GM23338 (cell line): ENCODE measurements at regions not wholly inside any gene's neighbourhood (a gene's known extent, or its start where the extent isn't known, plus 50 kb on each side); places are given as distances from the start of the nearest gene placed in this dataset.

Experiments used
- ATAC-seq: fragments of 200-7000 bp; cut with Tn5 transposase; 3 replicates; pipeline ENCODE4 v1.9.1; 2020
- DNase-seq: peaks from one replicate; pipeline ENCODE4 v3.0.0-alpha.2; 2015; ENCODE audit warnings: low spot score
- H2AFZ ChIP-seq: fragments of 200-600 bp; sonication (generic); 2 replicates; pipeline ENCODE4 v1.8.0; 2016; ENCODE audit warnings: antibody characterized with exemption, mild to moderate bottlenecking, moderate library complexity
- H3F3A ChIP-seq: fragments of 200-600 bp; sonication (generic); replicated peaks from 2 replicates; pipeline ENCODE4 v1.8.0; 2017; ENCODE audit warnings: antibody characterized with exemption, mixed run types, low read depth
- H3K27ac ChIP-seq: fragments of 200-600 bp; sonication (generic); 2 replicates; pipeline ENCODE4 v1.6.1; 2016; ENCODE audit warnings: low read depth
- H3K27me3 ChIP-seq: fragments of 200-600 bp; sonication (generic); 2 replicates; pipeline ENCODE4 v1.8.0; 2016; ENCODE audit warnings: mild to moderate bottlenecking, mixed run types, moderate library complexity; ENCODE audit not compliant: insufficient read depth
- H3K36me3 ChIP-seq: fragments of 200-600 bp; sonication (generic); 2 replicates; pipeline ENCODE4 v1.8.0; 2016; ENCODE audit warnings: mild to moderate bottlenecking; ENCODE audit not compliant: insufficient read depth
- H3K4me1 ChIP-seq: fragments of 200-600 bp; sonication (generic); 2 replicates; pipeline ENCODE4 v1.8.0; 2016; ENCODE audit warnings: mild to moderate bottlenecking, moderate library complexity; ENCODE audit not compliant: insufficient read depth
- H3K4me2 ChIP-seq: fragments of 200-600 bp; sonication (generic); 2 replicates; pipeline ENCODE4 v1.7.1; 2017; ENCODE audit warnings: mixed run types
- H3K4me3 ChIP-seq: fragments of 200-600 bp; sonication (generic); 2 replicates; pipeline ENCODE4 v1.6.1; 2016; ENCODE audit warnings: mixed run types
- H3K79me2 ChIP-seq: fragments of 200-600 bp; sonication (generic); replicated peaks from 2 replicates; pipeline ENCODE4 v1.8.0; 2017; ENCODE audit warnings: mild to moderate bottlenecking; ENCODE audit not compliant: insufficient read depth
- H3K9me2 ChIP-seq: fragments of 200-600 bp; sonication (generic); 2 replicates; pipeline ENCODE4 v1.8.0; 2017; ENCODE audit not compliant: insufficient read depth
- H4K20me1 ChIP-seq: fragments of 200-600 bp; sonication (generic); replicated peaks from 2 replicates; pipeline ENCODE4 v1.8.0; 2017; ENCODE audit warnings: mild to moderate bottlenecking; ENCODE audit not compliant: insufficient read depth
- H3K27ac Mint-ChIP-seq: 2 replicates; pipeline ENCODE4 v1.8.0; 2020; ENCODE audit warnings: inconsistent platforms, mild to moderate bottlenecking, moderate library complexity, mixed read lengths
- H3K27me3 Mint-ChIP-seq: 3 replicates; pipeline ENCODE4 v1.8.0; 2022; ENCODE audit warnings: low read depth, mild to moderate bottlenecking, moderate library complexity, mixed read lengths, inconsistent platforms; ENCODE audit not compliant: insufficient read depth, poor library complexity
- H3K36me3 Mint-ChIP-seq: 3 replicates; pipeline ENCODE4 v1.8.0; 2021; ENCODE audit warnings: low read depth, mild to moderate bottlenecking, inconsistent platforms, moderate library complexity, mixed read lengths
- H3K4me1 Mint-ChIP-seq: 3 replicates; pipeline ENCODE4 v1.8.0; 2020; ENCODE audit warnings: mild to moderate bottlenecking, inconsistent platforms, mixed read lengths
- H3K4me3 Mint-ChIP-seq: 3 replicates; pipeline ENCODE4 v1.8.0; 2021; ENCODE audit warnings: moderate library complexity, mild to moderate bottlenecking, inconsistent platforms, mixed read lengths
- H3K9me3 Mint-ChIP-seq: 3 replicates; pipeline ENCODE4 v1.8.0; 2020; ENCODE audit warnings: moderate library complexity, mild to moderate bottlenecking, inconsistent platforms, mixed read lengths
- CREB1 ChIP-seq: fragments of 250-450 bp; sonication (Bioruptor Pico); IDR thresholded peaks from 2 replicates; pipeline ENCODE4 v1.5.0; 2020; ENCODE audit warnings: low read depth, mild to moderate bottlenecking, moderate library complexity
- EZH2 ChIP-seq: fragments of 200-600 bp; sonication (generic); IDR thresholded peaks from one replicate; pipeline ENCODE4 v1.8.0; 2017; ENCODE audit warnings: antibody characterized with exemption, mild to moderate bottlenecking, low read depth; ENCODE audit not compliant: unreplicated experiment
- EZH2phosphoT487 ChIP-seq: fragments of 200-600 bp; sonication (generic); IDR thresholded peaks from one replicate; pipeline ENCODE4 v1.8.1; 2018; ENCODE audit warnings: antibody characterized with exemption; ENCODE audit not compliant: unreplicated experiment
- JUNB ChIP-seq: IDR thresholded peaks from one replicate; pipeline ENCODE4 v1.6.1; 2016; ENCODE audit warnings: antibody characterized with exemption; ENCODE audit not compliant: unreplicated experiment
- NANOG ChIP-seq: IDR thresholded peaks from 2 replicates; pipeline ENCODE4 v1.6.1; 2016; ENCODE audit warnings: antibody characterized with exemption, borderline replicate concordance
- POLR2AphosphoS5 ChIP-seq: IDR thresholded peaks from 2 replicates; pipeline ENCODE4 v1.6.1; 2016; ENCODE audit warnings: antibody characterized with exemption, low read depth
- STAT1 ChIP-seq: IDR thresholded peaks from one replicate; pipeline ENCODE4 v1.6.1; 2016; ENCODE audit warnings: antibody characterized with exemption; ENCODE audit not compliant: unreplicated experiment
- ZNF114 ChIP-seq: fragments of 250-450 bp; sonication (Bioruptor Pico); IDR thresholded peaks from 2 replicates; pipeline ENCODE4 v1.5.0; 2020; ENCODE audit warnings: mild to moderate bottlenecking, moderate library complexity
- ZNF331 ChIP-seq: fragments of 250-450 bp; sonication (Bioruptor Pico); IDR thresholded peaks from 2 replicates; pipeline ENCODE4 v1.5.0; 2020; ENCODE audit warnings: low read depth, mild to moderate bottlenecking, moderate library complexity
- TF ChIP-seq, protein P1 (sequence below): IDR thresholded peaks from one replicate; pipeline ENCODE4 v1.6.1; 2018; ENCODE audit warnings: antibody characterized with exemption; ENCODE audit not compliant: unreplicated experiment
- TF ChIP-seq, protein P2 (sequence below), 2 experiments: fragments of 200-600 bp in 1 of 2; sonication (generic) in 1 of 2; conservative IDR thresholded peaks; 2 replicates each; pipeline versions ENCODE4 v1.5.1 to v1.6.1; 2016 to 2017; ENCODE audit warnings: antibody characterized with exemption in 2 of 2, low read depth in 2 of 2, mild to moderate bottlenecking in 2 of 2, moderate library complexity in 1 of 2
- TF ChIP-seq, protein P3 (sequence below): IDR thresholded peaks from 2 replicates; pipeline ENCODE4 v1.6.1; 2016; ENCODE audit warnings: antibody characterized with exemption

DNA sequence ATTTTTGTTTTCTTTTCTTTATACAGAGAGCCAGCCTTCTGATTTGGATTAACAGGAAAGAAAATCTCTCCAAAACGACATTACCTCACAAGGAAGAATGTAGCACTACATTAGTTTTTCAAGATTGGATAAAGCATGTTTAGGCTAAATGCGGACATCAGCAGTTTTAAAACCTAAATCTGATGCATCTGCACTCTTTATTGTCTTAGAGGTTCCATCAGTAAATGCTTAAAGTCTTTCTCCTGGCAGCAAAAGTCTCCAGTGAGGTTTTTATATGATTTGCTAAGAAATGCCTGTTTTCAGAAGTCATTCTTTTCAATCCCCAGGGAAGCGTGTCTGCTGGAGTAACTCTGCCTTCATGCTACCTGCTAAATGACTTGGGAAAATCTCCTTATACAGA is 912.9 kb upstream of the INTU start:
- no peak overlapping the region for H3K4me3 Mint-ChIP-seq
- Histone ChIP-seq H4K20me1 (no peaks in the 10 kb centered on the region), H3K27ac (no peak overlapping the region), H3K79me2 (no peaks in the 10 kb centered on the region), H2AFZ (no peak overlapping the region), H3K9me2 (peaks cover 20% of the 10 kb centered on the region), H3K27me3 (no peaks in the 10 kb centered on the region), H3K36me3 (no peaks in the 10 kb centered on the region), H3F3A (no peaks in the 10 kb centered on the region), H3K4me3 (no peak overlapping the region), H3K4me2 (no peak overlapping the region), H3K4me1 (peaks cover 7% of the 10 kb centered on the region; the same call in 1 of the 2 replicates)
- H3K4me1 Mint-ChIP-seq, result peaks cover 11% of the 10 kb centered on the region
- no peak for ATAC-seq
- H3K9me3 Mint-ChIP-seq, result peaks cover 4% of the 10 kb centered on the region; the same call in 2 of the 3 replicates
- DNase-seq, result no peak
- no peak for TF ChIP-seq JUNB
- no peak for TF ChIP-seq STAT1
- TF ChIP-seq, protein P1, sequence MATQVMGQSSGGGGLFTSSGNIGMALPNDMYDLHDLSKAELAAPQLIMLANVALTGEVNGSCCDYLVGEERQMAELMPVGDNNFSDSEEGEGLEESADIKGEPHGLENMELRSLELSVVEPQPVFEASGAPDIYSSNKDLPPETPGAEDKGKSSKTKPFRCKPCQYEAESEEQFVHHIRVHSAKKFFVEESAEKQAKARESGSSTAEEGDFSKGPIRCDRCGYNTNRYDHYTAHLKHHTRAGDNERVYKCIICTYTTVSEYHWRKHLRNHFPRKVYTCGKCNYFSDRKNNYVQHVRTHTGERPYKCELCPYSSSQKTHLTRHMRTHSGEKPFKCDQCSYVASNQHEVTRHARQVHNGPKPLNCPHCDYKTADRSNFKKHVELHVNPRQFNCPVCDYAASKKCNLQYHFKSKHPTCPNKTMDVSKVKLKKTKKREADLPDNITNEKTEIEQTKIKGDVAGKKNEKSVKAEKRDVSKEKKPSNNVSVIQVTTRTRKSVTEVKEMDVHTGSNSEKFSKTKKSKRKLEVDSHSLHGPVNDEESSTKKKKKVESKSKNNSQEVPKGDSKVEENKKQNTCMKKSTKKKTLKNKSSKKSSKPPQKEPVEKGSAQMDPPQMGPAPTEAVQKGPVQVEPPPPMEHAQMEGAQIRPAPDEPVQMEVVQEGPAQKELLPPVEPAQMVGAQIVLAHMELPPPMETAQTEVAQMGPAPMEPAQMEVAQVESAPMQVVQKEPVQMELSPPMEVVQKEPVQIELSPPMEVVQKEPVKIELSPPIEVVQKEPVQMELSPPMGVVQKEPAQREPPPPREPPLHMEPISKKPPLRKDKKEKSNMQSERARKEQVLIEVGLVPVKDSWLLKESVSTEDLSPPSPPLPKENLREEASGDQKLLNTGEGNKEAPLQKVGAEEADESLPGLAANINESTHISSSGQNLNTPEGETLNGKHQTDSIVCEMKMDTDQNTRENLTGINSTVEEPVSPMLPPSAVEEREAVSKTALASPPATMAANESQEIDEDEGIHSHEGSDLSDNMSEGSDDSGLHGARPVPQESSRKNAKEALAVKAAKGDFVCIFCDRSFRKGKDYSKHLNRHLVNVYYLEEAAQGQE, result no peak
- no peak for TF ChIP-seq CREB1 (CRISPR knock-in tag)
- TF ChIP-seq, protein P2, sequence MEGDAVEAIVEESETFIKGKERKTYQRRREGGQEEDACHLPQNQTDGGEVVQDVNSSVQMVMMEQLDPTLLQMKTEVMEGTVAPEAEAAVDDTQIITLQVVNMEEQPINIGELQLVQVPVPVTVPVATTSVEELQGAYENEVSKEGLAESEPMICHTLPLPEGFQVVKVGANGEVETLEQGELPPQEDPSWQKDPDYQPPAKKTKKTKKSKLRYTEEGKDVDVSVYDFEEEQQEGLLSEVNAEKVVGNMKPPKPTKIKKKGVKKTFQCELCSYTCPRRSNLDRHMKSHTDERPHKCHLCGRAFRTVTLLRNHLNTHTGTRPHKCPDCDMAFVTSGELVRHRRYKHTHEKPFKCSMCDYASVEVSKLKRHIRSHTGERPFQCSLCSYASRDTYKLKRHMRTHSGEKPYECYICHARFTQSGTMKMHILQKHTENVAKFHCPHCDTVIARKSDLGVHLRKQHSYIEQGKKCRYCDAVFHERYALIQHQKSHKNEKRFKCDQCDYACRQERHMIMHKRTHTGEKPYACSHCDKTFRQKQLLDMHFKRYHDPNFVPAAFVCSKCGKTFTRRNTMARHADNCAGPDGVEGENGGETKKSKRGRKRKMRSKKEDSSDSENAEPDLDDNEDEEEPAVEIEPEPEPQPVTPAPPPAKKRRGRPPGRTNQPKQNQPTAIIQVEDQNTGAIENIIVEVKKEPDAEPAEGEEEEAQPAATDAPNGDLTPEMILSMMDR (conservative IDR thresholded peaks at IDR 0.05; ENCODE audit: low read depth in 2 of 2), result no peak
- no peak for TF ChIP-seq POLR2AphosphoS5
- no peak for TF ChIP-seq NANOG
- no peak for TF ChIP-seq EZH2
- no peak for TF ChIP-seq ZNF331 (CRISPR knock-in tag)
- TF ChIP-seq, protein P3, sequence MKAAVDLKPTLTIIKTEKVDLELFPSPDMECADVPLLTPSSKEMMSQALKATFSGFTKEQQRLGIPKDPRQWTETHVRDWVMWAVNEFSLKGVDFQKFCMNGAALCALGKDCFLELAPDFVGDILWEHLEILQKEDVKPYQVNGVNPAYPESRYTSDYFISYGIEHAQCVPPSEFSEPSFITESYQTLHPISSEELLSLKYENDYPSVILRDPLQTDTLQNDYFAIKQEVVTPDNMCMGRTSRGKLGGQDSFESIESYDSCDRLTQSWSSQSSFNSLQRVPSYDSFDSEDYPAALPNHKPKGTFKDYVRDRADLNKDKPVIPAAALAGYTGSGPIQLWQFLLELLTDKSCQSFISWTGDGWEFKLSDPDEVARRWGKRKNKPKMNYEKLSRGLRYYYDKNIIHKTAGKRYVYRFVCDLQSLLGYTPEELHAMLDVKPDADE, result no peak
- no peak for TF ChIP-seq EZH2phosphoT487
- TF ChIP-seq ZNF114, result no peak
- H3K27me3 Mint-ChIP-seq, result no peaks in the 10 kb centered on the region
- H3K36me3 Mint-ChIP-seq, result peaks cover 21% of the 10 kb centered on the region
- H3K27ac Mint-ChIP-seq, result no peak overlapping the region
